GM13977 (cell line): ENCODE measurements at regions not wholly inside any gene's neighbourhood (a gene's known extent, or its start where the extent isn't known, plus 50 kb on each side); places are given as distances from the start of the nearest gene placed in this dataset.

Source experiments
- DNase-seq: peaks from one replicate; pipeline ENCODE4 v3.0.0; 2012; ENCODE audit warnings: low spot score
- in situ Hi-C: fragments of 300-500 bp; cut with MboI; formaldehyde crosslinking; loops from one replicate; pipeline ENCODE4 v1.12.0; 2022; ENCODE audit warnings: low sequenced_read_pairs, low pct_unique_long_range_greater_than_20kb, mixed read lengths, inconsistent platforms; ENCODE audit not compliant: unreplicated experiment
- TF ChIP-seq, protein P1 (sequence below): IDR thresholded peaks from 2 replicates; pipeline ENCODE4 v1.5.1; 2012; ENCODE audit warnings: mild to moderate bottlenecking, control low read depth; ENCODE audit not compliant: insufficient read depth; ENCODE audit errors: extremely low read depth, missing control alignments

DNA sequence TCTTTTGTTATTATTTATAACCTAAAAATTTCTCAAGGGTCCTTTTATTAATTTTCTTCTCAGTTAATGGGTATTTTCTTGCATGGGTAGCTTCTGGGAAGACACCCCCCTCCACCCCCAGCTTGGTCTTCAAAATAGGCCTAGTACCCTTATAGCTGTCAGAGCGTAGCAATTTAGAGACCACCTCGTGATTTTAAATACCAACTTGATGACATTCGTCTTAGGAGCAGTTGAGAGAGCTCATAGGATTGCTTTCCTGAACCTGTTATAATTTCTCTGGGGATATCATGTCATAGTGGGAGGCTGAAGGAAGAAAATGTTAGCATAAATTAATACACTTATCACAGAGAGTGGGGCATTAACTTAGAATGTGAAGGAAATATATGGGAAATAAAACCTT, 83.1 kb upstream of the MLIP start:
- no peak for DNase-seq
- TF ChIP-seq, protein P1, sequence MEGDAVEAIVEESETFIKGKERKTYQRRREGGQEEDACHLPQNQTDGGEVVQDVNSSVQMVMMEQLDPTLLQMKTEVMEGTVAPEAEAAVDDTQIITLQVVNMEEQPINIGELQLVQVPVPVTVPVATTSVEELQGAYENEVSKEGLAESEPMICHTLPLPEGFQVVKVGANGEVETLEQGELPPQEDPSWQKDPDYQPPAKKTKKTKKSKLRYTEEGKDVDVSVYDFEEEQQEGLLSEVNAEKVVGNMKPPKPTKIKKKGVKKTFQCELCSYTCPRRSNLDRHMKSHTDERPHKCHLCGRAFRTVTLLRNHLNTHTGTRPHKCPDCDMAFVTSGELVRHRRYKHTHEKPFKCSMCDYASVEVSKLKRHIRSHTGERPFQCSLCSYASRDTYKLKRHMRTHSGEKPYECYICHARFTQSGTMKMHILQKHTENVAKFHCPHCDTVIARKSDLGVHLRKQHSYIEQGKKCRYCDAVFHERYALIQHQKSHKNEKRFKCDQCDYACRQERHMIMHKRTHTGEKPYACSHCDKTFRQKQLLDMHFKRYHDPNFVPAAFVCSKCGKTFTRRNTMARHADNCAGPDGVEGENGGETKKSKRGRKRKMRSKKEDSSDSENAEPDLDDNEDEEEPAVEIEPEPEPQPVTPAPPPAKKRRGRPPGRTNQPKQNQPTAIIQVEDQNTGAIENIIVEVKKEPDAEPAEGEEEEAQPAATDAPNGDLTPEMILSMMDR = no peak
- in situ Hi-C loops = no loop called here

DNA sequence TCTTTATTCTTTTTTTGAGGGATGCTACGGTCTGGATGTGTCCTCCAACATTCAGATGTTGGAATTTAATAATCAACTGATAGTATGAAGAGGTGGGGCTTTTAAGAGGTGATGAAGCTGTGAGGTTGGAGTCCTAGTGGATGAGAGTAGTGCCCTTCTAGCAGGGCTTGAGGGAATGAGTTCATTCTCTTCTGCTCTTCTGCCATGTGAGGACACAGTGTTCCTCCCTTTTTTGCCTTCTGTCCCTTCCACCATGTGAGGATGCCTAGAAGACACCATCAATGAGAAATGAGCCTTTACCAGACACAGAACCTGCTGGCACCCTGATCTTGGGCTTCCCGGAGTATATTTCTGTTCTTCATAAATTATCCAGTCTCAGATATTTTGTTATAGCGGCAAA, 82.1 kb upstream of the MLIP start:
- TF ChIP-seq, protein P1 = no peak
- in situ Hi-C loops = no loop called here
- no peak for DNase-seq

DNA sequence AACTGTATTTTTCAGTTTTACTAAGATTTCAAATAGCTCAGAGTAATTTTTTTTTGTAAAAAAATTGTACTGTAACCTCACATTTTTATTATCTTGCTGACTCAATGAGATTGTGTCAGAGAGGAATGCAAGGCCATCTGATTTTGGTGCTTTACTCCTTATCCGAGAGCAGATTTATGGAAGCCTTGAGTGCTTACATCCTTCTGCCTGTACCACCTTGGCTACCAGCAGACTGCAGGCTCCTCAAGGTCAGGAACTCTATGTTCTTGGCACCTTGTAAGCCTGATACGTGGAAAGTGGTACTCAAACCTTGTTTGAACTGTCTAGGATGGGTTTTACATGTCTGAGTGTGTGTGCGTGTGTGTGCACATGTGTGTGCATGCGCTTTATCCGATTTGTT, 80.1 kb upstream of the MLIP start:
- no peak for DNase-seq
- TF ChIP-seq, protein P1 = no peak
- in situ Hi-C loops = no loop called here

DNA sequence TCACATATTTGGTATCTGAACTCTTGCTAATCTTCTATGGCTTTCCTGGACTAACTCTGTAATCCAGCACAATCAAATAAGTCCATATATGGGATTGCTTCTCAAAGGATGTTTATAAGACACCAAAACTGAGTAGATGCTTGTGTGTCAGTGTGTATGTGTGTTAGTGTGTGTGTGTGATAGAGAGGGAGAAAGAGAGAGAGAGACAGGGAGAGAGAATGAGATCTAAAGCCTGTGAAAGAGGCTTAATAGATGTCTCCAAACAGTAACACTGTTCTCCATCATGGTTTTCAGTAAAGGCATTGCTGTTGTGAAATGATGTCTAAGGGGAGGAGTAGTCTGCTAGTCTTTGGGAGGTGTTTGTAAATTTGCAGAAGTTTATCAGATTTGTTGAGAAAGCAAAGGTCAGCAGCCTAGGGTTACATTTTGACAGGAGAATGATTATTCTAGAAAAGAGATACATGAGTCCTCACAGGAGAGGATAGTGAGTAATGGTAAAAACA, 73.9 kb upstream of the MLIP start:
- in situ Hi-C loops = no loop called here
- DNase-seq = no peak
- TF ChIP-seq, protein P1 = no peak

DNA sequence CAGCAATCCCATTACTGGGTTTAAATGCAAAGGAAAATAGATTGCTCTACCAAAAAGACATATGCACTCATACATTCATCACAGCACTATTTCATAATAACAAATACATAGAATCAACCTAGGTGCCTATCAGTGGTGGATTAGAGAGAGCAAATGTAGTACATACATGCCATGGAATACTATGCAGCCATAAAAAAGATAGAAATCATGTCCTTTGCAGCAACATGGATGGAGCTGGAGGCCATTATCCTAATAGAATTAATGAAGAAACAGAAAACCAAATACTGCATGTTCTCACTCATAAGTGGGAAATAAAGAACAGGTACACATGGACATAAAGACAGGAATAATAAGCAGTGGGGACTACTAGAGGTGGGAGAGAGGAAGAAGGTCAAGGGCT, 70.7 kb upstream of the MLIP start:
- no peak for DNase-seq
- TF ChIP-seq, protein P1 = no peak
- in situ Hi-C loops = no loop called here

DNA sequence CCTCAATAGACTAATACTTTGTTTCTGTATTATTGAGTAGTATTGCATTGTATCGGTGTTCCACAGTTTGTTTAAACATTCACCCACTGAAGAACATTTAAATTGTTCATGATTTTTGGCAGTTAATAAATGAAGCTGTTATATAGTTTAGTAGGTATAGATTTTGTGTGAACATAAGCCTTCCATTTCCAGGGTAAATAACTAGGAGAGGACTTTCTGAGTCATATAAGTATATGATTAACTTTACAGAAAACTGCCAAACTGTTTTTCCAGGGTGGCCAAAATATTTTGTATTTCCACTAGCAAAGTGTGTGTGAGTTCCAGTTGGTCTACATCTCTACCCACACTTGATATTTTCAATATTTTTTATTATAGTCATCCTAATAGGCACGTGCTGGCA, 70.0 kb upstream of the MLIP start:
- DNase-seq = no peak
- in situ Hi-C loops = no loop called here
- TF ChIP-seq, protein P1 = no peak

DNA sequence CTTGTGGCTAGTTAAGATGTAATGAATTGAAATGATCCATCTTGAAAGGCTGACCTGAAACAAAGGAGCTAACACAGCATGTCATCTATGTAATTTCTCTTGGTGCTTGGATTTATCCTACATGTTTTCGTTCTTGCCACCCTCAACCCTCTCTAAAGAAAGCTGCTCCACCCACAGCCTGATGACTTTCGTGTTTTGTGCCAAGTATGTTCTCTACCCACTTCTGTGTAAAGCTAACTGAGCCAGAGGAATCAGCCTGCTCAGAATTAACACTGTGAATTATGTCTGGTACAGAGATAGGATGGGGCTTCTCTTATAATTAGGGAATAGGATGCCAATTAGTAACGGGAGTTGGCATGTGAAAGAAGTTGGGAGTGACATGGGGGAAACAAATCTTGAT, 67.9 kb upstream of the MLIP start:
- TF ChIP-seq, protein P1 = no peak
- in situ Hi-C loops = no loop called here
- DNase-seq = no peak
